DMS79 (cell line): ENCODE measurements at regions not wholly inside any gene's neighbourhood (a gene's known extent, or its start where the extent isn't known, plus 50 kb on each side); places are given as distances from the start of the nearest gene placed in this dataset.
A peak's percentile ranks its signal among the peaks of the same experiment; 100 is the strongest.

Source experiments
- DNase-seq: peaks from one replicate; lab custom pipeline; 2025; lab: John Stamatoyannopoulos, UW

- no peak for DNase-seq
These were observed 319.0 kb downstream of the LRFN2 start for GRCh38 chr6:40268166-40268565.

DNA sequence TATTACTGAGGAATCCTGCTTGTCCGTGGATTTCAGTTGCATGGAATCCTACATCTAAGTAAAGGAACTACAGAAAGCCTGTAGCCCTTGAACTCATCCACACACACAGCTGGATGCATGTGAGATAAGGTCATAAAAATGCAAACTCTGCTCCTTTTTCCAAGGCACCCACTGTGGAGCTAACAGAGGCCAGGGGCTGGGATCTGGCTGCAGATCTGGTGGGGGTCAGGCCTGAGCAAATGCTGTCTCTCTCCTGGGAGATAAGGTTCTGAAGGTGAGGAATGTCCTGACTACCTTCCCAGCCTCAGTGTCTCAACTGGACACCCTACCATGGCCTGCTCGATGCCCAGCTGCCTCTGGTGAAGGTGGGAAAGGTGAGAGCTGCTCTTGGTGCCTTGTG, 321.5 kb downstream of the LRFN2 start:
- no peak for DNase-seq

DNA sequence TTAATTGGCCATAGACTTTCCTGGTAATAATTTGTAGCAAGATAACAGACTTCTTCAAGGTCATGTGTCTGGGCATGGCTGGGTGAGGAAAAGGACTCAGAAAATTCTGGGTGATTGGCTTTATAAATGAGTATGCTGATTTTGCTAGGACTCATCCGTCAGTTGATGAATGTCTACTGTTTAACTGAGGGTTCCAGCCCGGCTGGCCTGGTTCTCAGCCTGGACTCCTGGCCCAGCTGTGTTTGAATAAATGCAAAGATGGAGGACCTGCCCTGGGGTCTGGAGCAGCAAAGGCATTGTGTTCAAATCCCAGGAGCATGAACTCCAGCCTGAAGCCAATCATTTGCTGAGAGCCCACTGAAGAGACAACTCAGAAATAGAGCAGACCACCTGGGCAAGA, 323.2 kb downstream of the LRFN2 start:
- no peak for DNase-seq

- no peak for DNase-seq
These were observed 324.8 kb downstream of the LRFN2 start for GRCh38 chr6:40262363-40262762.

- DNase-seq, result no peak
These were observed 324.3 kb upstream of the MOCS1 start for GRCh38 chr6:40258531-40258930.

GRCh38 chr6:40256831-40257230, 322.6 kb upstream of the MOCS1 start:
- peak; percentile 3 for DNase-seq

DNA sequence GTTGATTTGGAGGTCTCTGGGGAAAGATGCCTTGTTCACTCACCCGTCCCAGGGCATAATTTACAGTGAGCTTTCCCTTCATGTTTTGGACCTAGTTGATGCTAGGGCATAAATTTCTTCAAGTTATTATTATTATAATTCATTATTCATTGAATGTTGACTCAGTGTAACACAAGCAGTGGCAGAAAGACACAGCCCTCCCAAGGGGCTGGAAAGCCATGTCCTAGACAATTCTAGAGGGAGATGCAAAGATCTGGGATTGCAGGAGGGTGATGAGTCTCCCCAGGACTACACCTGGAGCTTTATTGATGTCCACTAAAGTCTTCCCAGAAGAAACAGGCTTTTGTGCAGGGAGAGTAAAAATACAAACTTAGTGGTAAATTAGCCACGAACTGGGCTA, 322.0 kb upstream of the MOCS1 start:
- no peak for DNase-seq

GRCh38 chr6:40253420-40253819, 319.2 kb upstream of the MOCS1 start:
- DNase-seq, result no peak

- DNase-seq, result no peak
These were observed 318.4 kb upstream of the MOCS1 start for GRCh38 chr6:40252531-40253258.

DNA sequence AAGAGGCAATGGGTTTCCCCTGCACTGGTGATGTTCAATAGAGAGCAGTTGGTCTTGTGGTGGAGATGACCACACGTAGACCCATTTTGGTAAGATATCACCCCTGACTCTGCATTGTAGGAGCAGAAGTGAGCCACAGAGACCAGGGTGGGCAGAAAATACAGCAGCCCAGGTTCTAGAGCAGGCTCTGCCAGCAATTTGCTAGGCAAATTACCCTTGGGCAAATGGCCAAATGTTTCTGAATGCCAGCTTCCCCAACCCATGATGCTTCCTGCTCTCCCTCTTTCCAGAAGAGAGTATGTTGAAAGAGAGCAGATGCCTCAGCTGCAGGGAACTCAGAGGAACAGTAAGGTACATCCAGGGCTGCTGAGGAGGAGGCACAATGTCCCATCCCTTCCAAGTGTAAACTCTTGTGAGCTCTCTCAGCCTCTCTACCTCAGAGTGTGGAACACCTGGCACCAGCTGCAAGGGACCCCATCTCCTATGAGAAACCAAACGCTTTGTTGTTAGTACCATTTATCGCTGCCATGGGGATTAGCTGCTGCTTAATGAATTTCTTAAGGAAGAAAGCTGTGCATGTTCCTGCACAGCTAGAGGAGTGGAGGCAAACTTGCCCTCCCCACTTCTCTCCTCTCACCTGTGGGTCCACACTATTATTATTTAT, 317.5 kb upstream of the MOCS1 start:
- DNase-seq, result peak; percentile 71

GRCh38 chr6:40249935-40250334, 315.7 kb upstream of the MOCS1 start:
- DNase-seq, result no peak

- no peak for DNase-seq
These were observed 313.4 kb upstream of the MOCS1 start for GRCh38 chr6:40247516-40248115.

- DNase-seq, result no peak
These were observed 310.4 kb upstream of the MOCS1 start for GRCh38 chr6:40244699-40245098.

DNA sequence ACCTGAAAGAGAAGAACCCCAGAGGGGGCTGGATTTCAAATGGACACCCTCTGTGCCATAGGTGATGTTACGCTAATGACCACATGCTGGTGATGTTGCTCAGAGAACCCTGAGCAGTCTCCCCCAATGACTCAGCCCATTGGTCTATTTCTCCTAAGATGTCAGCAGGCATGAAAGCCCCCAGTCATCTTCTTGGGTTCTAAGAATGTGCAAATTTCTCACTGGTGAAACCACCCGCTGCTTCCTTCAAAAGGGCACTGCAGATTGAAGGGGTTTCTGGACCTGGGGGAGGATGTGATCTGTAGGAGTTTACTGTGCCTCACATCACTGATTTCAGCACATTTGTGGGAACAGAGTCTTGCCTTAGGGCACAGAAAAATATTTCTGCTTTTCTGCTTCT, 298.4 kb upstream of the MOCS1 start:
- no peak for DNase-seq

DNA sequence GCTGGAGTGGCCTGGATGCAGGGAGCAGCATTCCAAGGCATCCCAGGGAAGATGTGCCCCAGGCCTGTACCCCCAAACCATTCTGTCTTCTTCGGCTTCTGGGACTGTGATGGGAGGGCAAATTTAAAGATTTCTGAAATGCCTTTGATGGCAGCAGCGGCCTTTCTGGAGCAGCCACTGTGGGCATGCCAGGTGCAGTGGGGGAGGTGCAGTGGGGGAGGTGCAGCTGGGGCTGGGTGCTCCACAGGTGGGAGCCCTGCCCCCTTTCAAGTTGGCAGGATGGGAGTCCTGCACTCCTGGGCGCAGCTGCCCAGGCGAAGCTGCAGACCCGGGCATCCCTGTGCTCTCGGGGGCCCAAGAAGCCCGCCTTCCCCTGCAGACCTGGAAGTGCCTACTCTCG, 293.5 kb upstream of the MOCS1 start:
- DNase-seq, result no peak

GRCh38 chr6:40222354-40222753, 288.1 kb upstream of the MOCS1 start:
- no peak for DNase-seq

GRCh38 chr6:40219799-40220198, 285.5 kb upstream of the MOCS1 start:
- DNase-seq, result no peak

- no peak for DNase-seq
These were observed 276.4 kb upstream of the MOCS1 start for GRCh38 chr6:40210628-40211056.

GRCh38 chr6:40205801-40206200, 271.5 kb upstream of the MOCS1 start:
- DNase-seq, result no peak

DNA sequence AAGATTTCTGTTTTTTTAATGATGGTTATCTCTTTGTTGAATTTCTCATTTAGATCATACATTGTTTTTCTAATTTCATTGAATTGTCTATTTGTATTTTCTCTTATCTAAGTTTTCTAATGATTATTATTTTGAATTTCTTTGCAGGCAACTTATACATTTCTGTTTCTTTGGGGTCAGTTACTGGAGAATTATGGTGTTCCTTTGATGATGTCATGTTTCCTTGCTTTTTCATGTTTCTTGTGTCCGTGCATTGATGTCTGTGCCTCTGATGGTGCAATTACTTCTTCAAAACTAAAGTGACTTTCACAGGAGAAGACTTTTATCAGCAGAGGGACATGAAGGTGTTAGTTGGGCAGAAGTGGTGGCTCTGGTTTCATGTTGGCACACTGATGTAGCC, 270.7 kb upstream of the MOCS1 start:
- no peak for DNase-seq

DNA sequence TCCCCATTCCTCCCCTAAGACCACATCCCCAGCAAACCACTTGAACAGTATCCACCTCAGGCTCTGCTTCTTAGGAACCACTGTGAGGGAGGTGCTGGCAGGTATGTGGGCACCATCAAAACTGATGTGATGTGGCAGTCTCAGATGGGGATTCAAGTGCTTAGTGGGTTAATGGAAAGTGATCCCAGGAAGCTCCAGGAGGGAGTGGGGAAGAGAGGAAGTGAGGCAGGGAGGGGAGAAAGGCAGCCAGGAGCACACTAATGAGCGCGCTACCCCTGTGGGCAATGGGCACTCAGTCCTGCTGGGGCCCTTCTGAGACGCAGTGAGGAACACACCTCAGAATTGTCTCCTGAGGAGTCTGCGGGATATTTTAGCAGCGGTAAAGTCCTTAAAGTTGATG, 263.1 kb upstream of the MOCS1 start:
- no peak for DNase-seq

GRCh38 chr6:40196135-40196518, 261.9 kb upstream of the MOCS1 start:
- peak; percentile 12 for DNase-seq

DNA sequence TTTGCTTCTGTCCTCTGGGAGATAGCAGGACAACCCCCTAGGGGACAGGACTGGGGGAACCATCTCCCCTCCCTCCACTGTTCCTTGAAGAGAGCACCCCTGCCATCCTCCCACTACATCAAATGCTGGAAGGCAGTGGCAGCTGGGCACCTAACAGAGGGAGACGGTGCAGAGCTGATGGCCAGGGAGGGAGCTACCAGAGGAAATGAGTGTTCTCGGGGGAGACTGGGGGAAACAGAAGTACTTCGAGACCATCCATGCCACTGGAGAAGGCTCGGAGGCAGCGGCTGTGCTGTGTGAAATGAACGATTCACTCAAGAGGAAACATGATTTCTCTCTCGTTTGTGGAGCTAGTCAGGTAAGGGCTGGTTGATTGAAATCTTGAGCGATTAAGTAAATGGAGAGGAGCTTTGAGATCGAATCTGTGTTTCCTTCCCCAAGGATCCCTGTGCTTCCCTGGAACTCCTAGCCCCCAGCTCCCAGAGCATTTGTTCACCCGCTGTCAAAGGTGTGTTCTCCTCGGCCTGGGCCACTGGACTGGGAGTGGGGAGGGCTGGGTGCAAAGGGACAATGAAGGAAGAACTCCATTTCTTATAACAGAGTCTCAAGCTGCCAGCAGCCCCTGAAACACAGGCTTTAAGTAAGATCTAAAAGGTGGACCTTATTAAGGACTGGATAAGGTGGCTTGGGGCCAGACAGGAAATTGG, 261.3 kb upstream of the MOCS1 start:
- no peak for DNase-seq
